Mesenteric fat pad (tissue), 1 donor: ENCODE measurements at regions not wholly inside any gene's neighbourhood (a gene's known extent, or its start where the extent isn't known, plus 50 kb on each side); places are given as distances from the start of the nearest gene placed in this dataset.

Experiments
- DNase-seq: peaks from one replicate; pipeline ENCODE4 v3.0.0-alpha.2; 2020; ENCODE audit warnings: low spot score
- donor health status: DM: yes; HTN: yes; CAD: no.

- peak; percentile 57 for DNase-seq
Observed at GRCh38 chr2:239787538-239788050, 237.5 kb downstream of the NDUFA10 start.

GRCh38 chr2:239786791-239787190, 238.4 kb downstream of the NDUFA10 start:
- DNase-seq = no peak

GRCh38 chr2:239781454-239781853, 243.7 kb downstream of the NDUFA10 start:
- DNase-seq = peak; percentile 47

- DNase-seq = peak; percentile 65
Observed at GRCh38 chr2:239780236-239780994, 244.7 kb downstream of the NDUFA10 start.

- DNase-seq = peak; percentile 82
Observed at GRCh38 chr2:239779584-239779983, 245.6 kb downstream of the NDUFA10 start.

GRCh38 chr2:239778861-239779558, 246.1 kb downstream of the NDUFA10 start:
- peak; percentile 65 for DNase-seq

- peak; percentile 81 for DNase-seq
Observed at GRCh38 chr2:239778042-239778851, 246.9 kb downstream of the NDUFA10 start.

- DNase-seq = peak; percentile 55
Observed at GRCh38 chr2:239777219-239777618, 247.9 kb downstream of the NDUFA10 start.

GRCh38 chr2:239776436-239777005, 248.6 kb downstream of the NDUFA10 start:
- peak; percentile 62 for DNase-seq

- no peak for DNase-seq
Observed at GRCh38 chr2:239775623-239776435, 249.3 kb downstream of the NDUFA10 start.

- DNase-seq = peak; percentile 68
Observed at GRCh38 chr2:239774933-239775622, 250.1 kb downstream of the NDUFA10 start.

- DNase-seq = peak; percentile 53
Observed at GRCh38 chr2:239774142-239774462, 251.0 kb downstream of the NDUFA10 start.

GRCh38 chr2:239773228-239774141, 251.7 kb downstream of the NDUFA10 start:
- DNase-seq = peak; percentile 80

- peak; percentile 35 for DNase-seq
Observed at GRCh38 chr2:239772721-239773120, 252.4 kb downstream of the NDUFA10 start.

- DNase-seq = no peak
Observed at GRCh38 chr2:239770246-239770639, 254.9 kb downstream of the NDUFA10 start.

GRCh38 chr2:239769554-239770245, 255.4 kb downstream of the NDUFA10 start:
- peak; percentile 64 for DNase-seq

GRCh38 chr2:239768907-239769553, 256.1 kb downstream of the NDUFA10 start:
- peak; percentile 49 for DNase-seq
